IPS-20b (cell line): ENCODE measurements at regions not wholly inside any gene's neighbourhood (a gene's known extent, or its start where the extent isn't known, plus 50 kb on each side); places are given as distances from the start of the nearest gene placed in this dataset.

ENCODE experiments used
- H3K27ac ChIP-seq: one replicate; pipeline ENCODE4 v1.5.1; 2013; ENCODE audit warnings: low read length
- H3K27me3 ChIP-seq: 2 replicates; pipeline ENCODE4 v1.6.1; 2013; ENCODE audit warnings: mild to moderate bottlenecking, low read length, inconsistent platforms; ENCODE audit not compliant: insufficient read depth
- H3K36me3 ChIP-seq: 2 replicates; pipeline ENCODE4 v1.6.1; 2013; ENCODE audit warnings: low read depth, mild to moderate bottlenecking, inconsistent platforms, low read length, moderate library complexity; ENCODE audit not compliant: insufficient read depth
- H3K4me1 ChIP-seq: 2 replicates; pipeline ENCODE4 v1.6.1; 2013; ENCODE audit warnings: mild to moderate bottlenecking, control low read depth, inconsistent platforms, low read length, moderate library complexity; ENCODE audit not compliant: insufficient read depth
- H3K4me3 ChIP-seq: 2 replicates; pipeline ENCODE4 v1.5.1; 2013; ENCODE audit warnings: mild to moderate bottlenecking, low read length, inconsistent platforms
- H3K9ac ChIP-seq: 2 replicates; pipeline ENCODE4 v1.6.1; 2013; ENCODE audit warnings: low read depth, mild to moderate bottlenecking, inconsistent platforms, low read length, moderate library complexity
- H3K9me3 ChIP-seq: 2 replicates; pipeline ENCODE4 v1.6.1; 2013; ENCODE audit warnings: mild to moderate bottlenecking, low read depth, low read length, inconsistent platforms; ENCODE audit not compliant: insufficient read depth

DNA sequence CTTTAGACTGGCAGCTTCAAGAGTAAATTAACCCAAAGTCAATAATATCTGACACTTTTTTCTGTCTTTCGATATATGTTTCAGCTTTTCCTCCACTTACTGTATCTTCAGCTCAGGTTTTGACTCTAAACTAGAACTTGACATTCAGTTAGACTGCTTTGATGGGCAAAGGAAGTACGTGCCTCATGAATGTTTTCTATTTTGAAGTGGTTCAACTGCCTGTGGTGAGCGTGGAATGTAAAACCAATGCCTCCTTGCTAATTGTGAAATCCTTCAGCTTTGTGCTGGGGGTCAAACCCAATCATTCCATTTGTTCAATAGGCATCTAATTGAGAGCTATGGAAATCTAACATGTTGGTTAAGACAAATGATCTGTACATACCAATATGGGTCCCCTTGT, 857.0 kb upstream of the HTR2C start:
- Histone ChIP-seq H3K27ac (no peak overlapping the region), H3K4me3 (no peak overlapping the region), H3K4me1 (no peaks in the 10 kb centered on the region), H3K9me3 (no peaks in the 10 kb centered on the region; the same call in 1 of the 2 replicates), H3K36me3 (no peaks in the 10 kb centered on the region), H3K9ac (no peak overlapping the region), H3K27me3 (no peaks in the 10 kb centered on the region)

GRCh38 chrX:113726466-113726865, 857.4 kb upstream of the HTR2C start:
- no peaks in the 10 kb centered on the region; the same call in 1 of the 2 replicates for H3K9me3 ChIP-seq
- no peak overlapping the region for H3K9ac ChIP-seq
- no peaks in the 10 kb centered on the region for H3K27me3 ChIP-seq
- H3K4me1 ChIP-seq = no peaks in the 10 kb centered on the region
- no peak overlapping the region for H3K4me3 ChIP-seq
- H3K27ac ChIP-seq = no peak overlapping the region
- no peaks in the 10 kb centered on the region for H3K36me3 ChIP-seq

DNA sequence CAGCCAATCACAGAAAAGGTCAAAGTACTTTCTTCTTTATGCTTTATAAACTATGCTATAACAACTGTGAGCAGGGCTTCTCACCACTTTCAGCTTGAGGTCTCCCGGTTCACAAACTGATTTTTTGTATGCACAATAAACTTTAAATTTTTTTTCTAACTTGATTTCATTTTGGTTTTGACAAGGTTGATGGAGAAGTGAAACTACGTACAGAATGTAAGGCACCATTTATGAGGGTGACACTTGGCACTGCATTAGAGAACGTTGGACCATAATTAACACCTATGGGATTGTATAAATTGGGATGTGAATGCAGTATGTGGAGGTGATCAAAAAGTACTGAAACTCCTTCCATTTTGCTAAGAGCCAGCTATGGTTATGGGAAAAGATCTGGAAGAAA, 857.9 kb upstream of the HTR2C start:
- no peaks in the 10 kb centered on the region for H3K4me1 ChIP-seq
- no peaks in the 10 kb centered on the region; the same call in 1 of the 2 replicates for H3K9me3 ChIP-seq
- no peak overlapping the region for H3K9ac ChIP-seq
- H3K27me3 ChIP-seq = no peaks in the 10 kb centered on the region
- no peaks in the 10 kb centered on the region for H3K36me3 ChIP-seq
- no peak overlapping the region for H3K4me3 ChIP-seq
- no peak overlapping the region for H3K27ac ChIP-seq

- Histone ChIP-seq H3K27me3 (no peaks in the 10 kb centered on the region), H3K9me3 (no peaks in the 10 kb centered on the region), H3K36me3 (no peaks in the 10 kb centered on the region), H3K9ac (no peak overlapping the region), H3K4me3 (no peak overlapping the region), H3K4me1 (no peaks in the 10 kb centered on the region), H3K27ac (no peak overlapping the region)
Measured at GRCh38 chrX:113699939-113700338, 859.3 kb upstream of the AMOT start.

GRCh38 chrX:113675278-113675677, 834.6 kb upstream of the AMOT start:
- Histone ChIP-seq H3K27ac (no peak overlapping the region), H3K4me3 (no peak overlapping the region), H3K4me1 (peaks cover 5% of the 10 kb centered on the region; the same call in 1 of the 2 replicates), H3K9ac (no peak overlapping the region), H3K36me3 (no peaks in the 10 kb centered on the region), H3K9me3 (no peaks in the 10 kb centered on the region), H3K27me3 (no peaks in the 10 kb centered on the region)

DNA sequence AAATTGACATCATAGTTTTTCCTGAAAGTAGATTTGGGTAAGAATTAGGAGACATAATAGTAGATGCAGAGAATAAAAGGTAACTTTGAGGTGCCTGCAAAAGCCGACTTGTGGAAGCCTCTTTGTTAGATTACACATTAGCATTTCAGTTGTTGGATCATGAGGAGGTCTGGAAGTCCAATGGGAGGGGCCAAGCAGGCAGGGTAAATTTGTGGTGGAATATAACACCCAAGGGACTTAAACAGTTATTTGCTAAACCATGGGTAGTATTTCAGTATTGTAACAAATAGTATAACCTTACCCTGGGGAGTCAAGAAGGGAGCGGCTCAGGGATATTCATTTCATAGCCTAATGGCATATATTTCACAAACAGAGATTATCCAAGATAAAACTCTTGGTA, 810.7 kb upstream of the AMOT start:
- Histone ChIP-seq H3K9ac (no peak overlapping the region), H3K4me3 (no peak overlapping the region), H3K36me3 (no peaks in the 10 kb centered on the region), H3K4me1 (peaks cover 5% of the 10 kb centered on the region; the same call in 1 of the 2 replicates), H3K27me3 (no peaks in the 10 kb centered on the region), H3K9me3 (no peaks in the 10 kb centered on the region), H3K27ac (no peak overlapping the region)

DNA sequence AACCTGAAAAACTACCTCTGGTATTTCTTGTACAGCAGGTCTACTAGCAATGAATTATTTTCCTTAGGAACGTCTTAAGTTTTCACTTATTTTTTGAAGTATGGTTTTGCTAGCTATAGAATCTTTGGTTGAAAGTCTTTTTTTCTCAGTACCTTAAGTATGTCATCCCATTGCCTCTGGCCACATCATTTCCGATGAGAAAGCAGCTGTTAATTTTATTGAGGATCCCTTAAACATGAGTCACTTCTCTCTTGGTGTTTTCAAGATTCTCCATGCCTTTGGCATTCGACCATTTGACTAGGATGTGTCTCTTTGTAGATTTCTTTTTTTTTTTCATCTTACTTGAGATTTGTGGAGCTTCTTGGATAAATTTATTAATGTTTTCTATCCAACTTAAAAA, 803.8 kb upstream of the AMOT start:
- Histone ChIP-seq H3K4me3 (no peak overlapping the region), H3K27ac (no peak overlapping the region), H3K9ac (no peak overlapping the region), H3K4me1 (no peaks in the 10 kb centered on the region), H3K9me3 (no peaks in the 10 kb centered on the region; the same call in 1 of the 2 replicates), H3K27me3 (no peaks in the 10 kb centered on the region), H3K36me3 (no peaks in the 10 kb centered on the region)

DNA sequence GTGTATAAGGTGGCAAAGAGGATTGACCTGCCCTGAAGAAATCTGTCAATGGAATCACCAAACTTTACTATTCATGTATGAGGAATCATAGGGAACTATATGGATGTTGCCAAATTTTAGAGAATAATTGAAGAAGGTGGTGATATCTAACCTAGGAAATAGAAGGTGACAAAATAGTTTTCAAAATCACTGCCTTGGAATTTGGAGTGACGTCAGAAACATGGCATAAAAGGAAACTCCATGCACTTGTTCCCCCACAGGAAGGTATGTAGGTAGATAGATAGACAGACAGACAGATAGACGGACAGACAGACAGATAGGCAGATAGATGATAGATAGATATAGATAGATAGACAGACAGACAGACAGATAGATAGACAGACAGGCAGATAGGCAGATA, 793.9 kb upstream of the AMOT start:
- Histone ChIP-seq H3K27me3 (no peaks in the 10 kb centered on the region), H3K9me3 (no peaks in the 10 kb centered on the region), H3K4me3 (no peak overlapping the region), H3K36me3 (no peaks in the 10 kb centered on the region), H3K27ac (no peak overlapping the region), H3K4me1 (no peaks in the 10 kb centered on the region; the same call in 1 of the 2 replicates), H3K9ac (no peak overlapping the region)

GRCh38 chrX:113629326-113629725, 788.7 kb upstream of the AMOT start:
- Histone ChIP-seq H3K4me3 (no peak overlapping the region), H3K27ac (no peak overlapping the region), H3K4me1 (no peaks in the 10 kb centered on the region; the same call in 1 of the 2 replicates), H3K9me3 (no peaks in the 10 kb centered on the region), H3K27me3 (no peaks in the 10 kb centered on the region), H3K9ac (no peak overlapping the region), H3K36me3 (no peaks in the 10 kb centered on the region)

GRCh38 chrX:113594123-113594841, 753.7 kb upstream of the AMOT start:
- Histone ChIP-seq H3K9ac (no peak overlapping the region), H3K9me3 (no peaks in the 10 kb centered on the region; the same call in 1 of the 2 replicates), H3K4me1 (no peaks in the 10 kb centered on the region), H3K27me3 (no peaks in the 10 kb centered on the region), H3K27ac (no peak overlapping the region), H3K4me3 (no peak overlapping the region), H3K36me3 (no peaks in the 10 kb centered on the region)

DNA sequence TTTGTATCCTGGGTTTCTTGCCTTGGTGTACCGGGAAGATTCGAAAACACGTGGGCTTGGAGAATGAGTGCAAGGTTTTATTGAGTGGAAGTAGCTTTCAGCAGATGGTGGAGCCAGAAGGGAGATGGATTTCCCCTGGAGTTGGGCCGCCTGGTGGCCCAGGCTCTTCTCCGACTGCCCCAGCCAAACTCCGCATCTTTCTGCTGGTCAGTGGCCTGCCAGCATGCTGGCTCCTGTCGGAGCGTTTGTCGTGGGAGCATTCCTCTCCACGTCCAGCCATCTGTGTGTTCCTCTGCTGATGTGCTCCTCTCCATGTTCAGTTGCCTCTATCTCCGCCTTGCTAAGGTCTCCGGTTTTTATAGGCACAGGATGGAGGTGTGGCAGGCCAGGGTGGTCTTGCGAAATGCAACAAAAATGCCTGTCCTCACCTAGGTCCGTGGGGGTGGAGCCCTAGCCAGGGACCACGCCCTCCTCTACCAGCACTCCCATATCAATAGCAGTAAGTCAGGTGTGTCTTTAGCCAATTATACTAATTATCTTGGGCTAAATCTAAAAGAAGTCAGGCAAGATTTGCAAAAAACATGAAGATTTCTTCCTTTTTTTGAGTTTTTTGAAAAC, 745.8 kb upstream of the AMOT start:
- no peaks in the 10 kb centered on the region for H3K27me3 ChIP-seq
- no peak overlapping the region for H3K9ac ChIP-seq

DNA sequence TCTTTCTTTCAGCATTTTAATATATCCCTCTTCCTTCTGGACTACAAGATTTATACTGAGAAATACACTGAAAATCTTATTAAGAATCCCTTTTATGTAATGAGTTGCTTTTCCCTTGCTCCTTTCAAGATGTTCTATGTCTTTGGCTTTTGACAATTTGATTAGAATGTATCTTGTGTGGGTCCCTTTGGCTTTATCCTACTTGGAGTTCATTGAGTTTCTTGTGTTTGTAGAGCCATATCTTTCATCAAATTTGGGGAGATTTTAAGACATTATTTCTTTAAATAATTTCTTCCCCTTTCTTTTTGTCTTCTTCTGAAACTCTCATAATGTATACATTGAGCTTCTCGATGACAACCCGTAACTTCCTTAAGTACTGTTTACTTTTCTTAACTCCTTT, 739.9 kb upstream of the AMOT start:
- Histone ChIP-seq H3K27ac (no peak overlapping the region), H3K27me3 (no peaks in the 10 kb centered on the region), H3K4me3 (no peak overlapping the region), H3K36me3 (no peaks in the 10 kb centered on the region), H3K4me1 (no peaks in the 10 kb centered on the region), H3K9me3 (no peaks in the 10 kb centered on the region), H3K9ac (no peak overlapping the region)

More for the DNA sequence above, 745.8 kb upstream of the AMOT start:
- Histone ChIP-seq H3K27ac (no peak overlapping the region), H3K4me1 (no peaks in the 10 kb centered on the region), H3K36me3 (no peaks in the 10 kb centered on the region), H3K9me3 (no peaks in the 10 kb centered on the region), H3K4me3 (no peak overlapping the region)
